ENCODE measurements at regions not wholly inside any gene's neighbourhood (a gene's known extent, or its start where the extent isn't known, plus 50 kb on each side); places are given as distances from the start of the nearest gene placed in this dataset.

DNA sequence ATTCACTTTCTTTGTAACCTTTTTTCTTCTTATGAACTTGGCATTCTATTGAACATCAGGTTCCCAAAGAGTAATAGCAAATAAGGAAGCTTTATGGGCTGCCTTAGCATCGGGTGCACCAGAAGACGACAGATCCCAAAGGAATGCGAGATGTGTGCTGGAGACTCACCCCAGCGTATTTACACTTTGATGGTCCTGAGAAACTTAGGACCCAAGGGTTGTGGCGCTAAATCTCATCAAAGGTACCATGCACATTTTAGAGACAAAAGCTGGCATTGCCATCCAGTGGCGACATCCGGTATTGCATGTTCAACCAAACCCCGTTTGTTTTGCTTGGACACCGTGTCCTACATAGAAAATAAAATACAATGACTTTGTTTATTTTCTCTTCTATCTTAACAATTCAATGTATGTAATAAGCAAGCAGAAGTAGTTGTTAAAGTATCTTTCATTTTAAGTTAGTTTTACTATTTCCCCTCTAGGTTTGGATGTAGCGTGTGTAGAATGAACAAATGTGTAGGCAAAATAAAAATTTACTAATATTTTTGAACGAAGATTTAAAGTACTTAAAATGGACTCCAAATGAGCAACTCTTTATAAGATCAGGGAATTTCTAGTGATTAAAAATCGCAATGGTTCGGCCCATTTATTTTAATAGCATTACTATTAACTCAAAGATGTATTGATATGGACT lies 1154.8 kb downstream of the GATA3 start:
- no peak for TF ChIP-seq POLR2AphosphoS5 (IDR thresholded peaks at IDR 0.05; ENCODE audit: low read depth)
- TF ChIP-seq, protein P1, sequence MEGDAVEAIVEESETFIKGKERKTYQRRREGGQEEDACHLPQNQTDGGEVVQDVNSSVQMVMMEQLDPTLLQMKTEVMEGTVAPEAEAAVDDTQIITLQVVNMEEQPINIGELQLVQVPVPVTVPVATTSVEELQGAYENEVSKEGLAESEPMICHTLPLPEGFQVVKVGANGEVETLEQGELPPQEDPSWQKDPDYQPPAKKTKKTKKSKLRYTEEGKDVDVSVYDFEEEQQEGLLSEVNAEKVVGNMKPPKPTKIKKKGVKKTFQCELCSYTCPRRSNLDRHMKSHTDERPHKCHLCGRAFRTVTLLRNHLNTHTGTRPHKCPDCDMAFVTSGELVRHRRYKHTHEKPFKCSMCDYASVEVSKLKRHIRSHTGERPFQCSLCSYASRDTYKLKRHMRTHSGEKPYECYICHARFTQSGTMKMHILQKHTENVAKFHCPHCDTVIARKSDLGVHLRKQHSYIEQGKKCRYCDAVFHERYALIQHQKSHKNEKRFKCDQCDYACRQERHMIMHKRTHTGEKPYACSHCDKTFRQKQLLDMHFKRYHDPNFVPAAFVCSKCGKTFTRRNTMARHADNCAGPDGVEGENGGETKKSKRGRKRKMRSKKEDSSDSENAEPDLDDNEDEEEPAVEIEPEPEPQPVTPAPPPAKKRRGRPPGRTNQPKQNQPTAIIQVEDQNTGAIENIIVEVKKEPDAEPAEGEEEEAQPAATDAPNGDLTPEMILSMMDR (IDR thresholded peaks at IDR 0.05; ENCODE audit: insufficient read depth, low read length) = no peak
- no peak for TF ChIP-seq GABPA (IDR thresholded peaks at IDR 0.05; ENCODE audit: low read depth)
- TF ChIP-seq, protein P2, sequence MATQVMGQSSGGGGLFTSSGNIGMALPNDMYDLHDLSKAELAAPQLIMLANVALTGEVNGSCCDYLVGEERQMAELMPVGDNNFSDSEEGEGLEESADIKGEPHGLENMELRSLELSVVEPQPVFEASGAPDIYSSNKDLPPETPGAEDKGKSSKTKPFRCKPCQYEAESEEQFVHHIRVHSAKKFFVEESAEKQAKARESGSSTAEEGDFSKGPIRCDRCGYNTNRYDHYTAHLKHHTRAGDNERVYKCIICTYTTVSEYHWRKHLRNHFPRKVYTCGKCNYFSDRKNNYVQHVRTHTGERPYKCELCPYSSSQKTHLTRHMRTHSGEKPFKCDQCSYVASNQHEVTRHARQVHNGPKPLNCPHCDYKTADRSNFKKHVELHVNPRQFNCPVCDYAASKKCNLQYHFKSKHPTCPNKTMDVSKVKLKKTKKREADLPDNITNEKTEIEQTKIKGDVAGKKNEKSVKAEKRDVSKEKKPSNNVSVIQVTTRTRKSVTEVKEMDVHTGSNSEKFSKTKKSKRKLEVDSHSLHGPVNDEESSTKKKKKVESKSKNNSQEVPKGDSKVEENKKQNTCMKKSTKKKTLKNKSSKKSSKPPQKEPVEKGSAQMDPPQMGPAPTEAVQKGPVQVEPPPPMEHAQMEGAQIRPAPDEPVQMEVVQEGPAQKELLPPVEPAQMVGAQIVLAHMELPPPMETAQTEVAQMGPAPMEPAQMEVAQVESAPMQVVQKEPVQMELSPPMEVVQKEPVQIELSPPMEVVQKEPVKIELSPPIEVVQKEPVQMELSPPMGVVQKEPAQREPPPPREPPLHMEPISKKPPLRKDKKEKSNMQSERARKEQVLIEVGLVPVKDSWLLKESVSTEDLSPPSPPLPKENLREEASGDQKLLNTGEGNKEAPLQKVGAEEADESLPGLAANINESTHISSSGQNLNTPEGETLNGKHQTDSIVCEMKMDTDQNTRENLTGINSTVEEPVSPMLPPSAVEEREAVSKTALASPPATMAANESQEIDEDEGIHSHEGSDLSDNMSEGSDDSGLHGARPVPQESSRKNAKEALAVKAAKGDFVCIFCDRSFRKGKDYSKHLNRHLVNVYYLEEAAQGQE (IDR thresholded peaks at IDR 0.05; ENCODE audit: insufficient replicate concordance, low read depth) = no peak
- TF ChIP-seq SPI1 (IDR thresholded peaks at IDR 0.05; ENCODE audit: borderline replicate concordance, low read depth) = no peak

Measured in HL-60 (cell line).